ENCODE measurements at regions not wholly inside any gene's neighbourhood (a gene's known extent, or its start where the extent isn't known, plus 50 kb on each side); places are given as distances from the start of the nearest gene placed in this dataset.
A peak's percentile ranks its signal among the peaks of the same experiment; 100 is the strongest.

GRCh38 chr6:126180585-126180984 lies 159.3 kb upstream of the CENPW start (continued):
- TF ChIP-seq, protein P1, sequence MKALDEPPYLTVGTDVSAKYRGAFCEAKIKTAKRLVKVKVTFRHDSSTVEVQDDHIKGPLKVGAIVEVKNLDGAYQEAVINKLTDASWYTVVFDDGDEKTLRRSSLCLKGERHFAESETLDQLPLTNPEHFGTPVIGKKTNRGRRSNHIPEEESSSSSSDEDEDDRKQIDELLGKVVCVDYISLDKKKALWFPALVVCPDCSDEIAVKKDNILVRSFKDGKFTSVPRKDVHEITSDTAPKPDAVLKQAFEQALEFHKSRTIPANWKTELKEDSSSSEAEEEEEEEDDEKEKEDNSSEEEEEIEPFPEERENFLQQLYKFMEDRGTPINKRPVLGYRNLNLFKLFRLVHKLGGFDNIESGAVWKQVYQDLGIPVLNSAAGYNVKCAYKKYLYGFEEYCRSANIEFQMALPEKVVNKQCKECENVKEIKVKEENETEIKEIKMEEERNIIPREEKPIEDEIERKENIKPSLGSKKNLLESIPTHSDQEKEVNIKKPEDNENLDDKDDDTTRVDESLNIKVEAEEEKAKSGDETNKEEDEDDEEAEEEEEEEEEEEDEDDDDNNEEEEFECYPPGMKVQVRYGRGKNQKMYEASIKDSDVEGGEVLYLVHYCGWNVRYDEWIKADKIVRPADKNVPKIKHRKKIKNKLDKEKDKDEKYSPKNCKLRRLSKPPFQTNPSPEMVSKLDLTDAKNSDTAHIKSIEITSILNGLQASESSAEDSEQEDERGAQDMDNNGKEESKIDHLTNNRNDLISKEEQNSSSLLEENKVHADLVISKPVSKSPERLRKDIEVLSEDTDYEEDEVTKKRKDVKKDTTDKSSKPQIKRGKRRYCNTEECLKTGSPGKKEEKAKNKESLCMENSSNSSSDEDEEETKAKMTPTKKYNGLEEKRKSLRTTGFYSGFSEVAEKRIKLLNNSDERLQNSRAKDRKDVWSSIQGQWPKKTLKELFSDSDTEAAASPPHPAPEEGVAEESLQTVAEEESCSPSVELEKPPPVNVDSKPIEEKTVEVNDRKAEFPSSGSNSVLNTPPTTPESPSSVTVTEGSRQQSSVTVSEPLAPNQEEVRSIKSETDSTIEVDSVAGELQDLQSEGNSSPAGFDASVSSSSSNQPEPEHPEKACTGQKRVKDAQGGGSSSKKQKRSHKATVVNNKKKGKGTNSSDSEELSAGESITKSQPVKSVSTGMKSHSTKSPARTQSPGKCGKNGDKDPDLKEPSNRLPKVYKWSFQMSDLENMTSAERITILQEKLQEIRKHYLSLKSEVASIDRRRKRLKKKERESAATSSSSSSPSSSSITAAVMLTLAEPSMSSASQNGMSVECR (CRISPR knock-in tag; IDR thresholded peaks at IDR 0.05; ENCODE audit: borderline replicate concordance): no peak

DNA sequence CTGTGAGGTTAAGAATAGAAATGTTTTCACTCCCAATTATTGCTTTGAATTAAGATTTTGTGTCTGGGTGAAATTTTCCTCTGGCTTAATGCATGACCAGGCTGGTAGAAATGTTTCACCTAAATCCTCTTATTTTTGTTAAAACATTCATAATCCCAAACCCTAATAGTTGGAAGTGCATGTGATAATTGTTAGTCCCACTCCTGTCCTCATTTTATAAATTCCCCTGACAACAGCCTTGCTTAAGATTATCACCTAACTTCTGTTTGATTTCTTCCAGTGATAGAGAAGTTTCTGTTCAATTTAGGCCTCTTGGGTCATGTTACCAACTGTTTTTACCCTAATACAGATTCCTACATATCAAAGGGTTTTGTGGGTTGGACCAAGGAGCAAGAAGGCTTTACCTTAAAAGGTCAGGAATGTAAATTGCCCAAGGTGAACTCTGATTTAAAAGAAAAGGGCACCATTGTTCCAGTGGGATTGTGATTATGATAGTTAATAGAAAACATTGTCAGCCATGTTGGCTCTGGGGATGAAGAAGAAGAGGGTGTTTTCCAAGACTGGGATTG lies 158.7 kb upstream of the CENPW start:
- TF ChIP-seq USF1 (CRISPR knock-in tag; IDR thresholded peaks at IDR 0.05): no peak
- peak overlapping the region; percentile 28 for H3K4me3 Mint-ChIP-seq
- H3K36me3 Mint-ChIP-seq: no peaks in the 10 kb centered on the region
- peaks cover 37% of the 10 kb centered on the region for H3K4me1 Mint-ChIP-seq
- no peaks in the 10 kb centered on the region for H3K27me3 Mint-ChIP-seq (ENCODE audit: low read depth)
- peaks cover 9% of the 10 kb centered on the region for H3K9me3 Mint-ChIP-seq
- H3K27ac Mint-ChIP-seq: peak overlapping the region; percentile 96
- DNase-seq (ENCODE audit: low spot score) (no peak), ATAC-seq (peak; percentile 90)
- ChIA-PET CTCF (no interaction called here), POLR2A (no interaction called here)

- no peak overlapping the region for H3K4me3 Mint-ChIP-seq
- TF ChIP-seq FOXJ3 (CRISPR knock-in tag; IDR thresholded peaks at IDR 0.05; ENCODE audit: borderline replicate concordance) (no peak), MLX (CRISPR knock-in tag; IDR thresholded peaks at IDR 0.05) (no peak), ZNF219 (CRISPR knock-in tag; IDR thresholded peaks at IDR 0.05; ENCODE audit: borderline replicate concordance) (no peak), RELA (CRISPR knock-in tag; IDR thresholded peaks at IDR 0.05; ENCODE audit: borderline replicate concordance) (no peak), PRRX2 (CRISPR knock-in tag; IDR thresholded peaks at IDR 0.05) (no peak), ZNF416 (CRISPR knock-in tag; IDR thresholded peaks at IDR 0.05) (no peak), SMAD4 (CRISPR knock-in tag; IDR thresholded peaks at IDR 0.05) (no peak), EMX1 (CRISPR knock-in tag; IDR thresholded peaks at IDR 0.05) (no peak), ATF1 (CRISPR knock-in tag; IDR thresholded peaks at IDR 0.05) (no peak), IRF2 (CRISPR knock-in tag; IDR thresholded peaks at IDR 0.05; ENCODE audit: borderline replicate concordance, low read depth) (no peak), E2F1 (CRISPR knock-in tag; IDR thresholded peaks at IDR 0.05) (no peak), ZNF121 (CRISPR knock-in tag; IDR thresholded peaks at IDR 0.05) (no peak), SP1 (CRISPR knock-in tag; conservative IDR thresholded peaks at IDR 0.05) (no peak), NFE2L1 (CRISPR knock-in tag; IDR thresholded peaks at IDR 0.05) (no peak), ZNF396 (CRISPR knock-in tag; IDR thresholded peaks at IDR 0.05; ENCODE audit: borderline replicate concordance) (no peak), ZNF423 (CRISPR knock-in tag; IDR thresholded peaks at IDR 0.05) (no peak)
- TF ChIP-seq, protein P2, sequence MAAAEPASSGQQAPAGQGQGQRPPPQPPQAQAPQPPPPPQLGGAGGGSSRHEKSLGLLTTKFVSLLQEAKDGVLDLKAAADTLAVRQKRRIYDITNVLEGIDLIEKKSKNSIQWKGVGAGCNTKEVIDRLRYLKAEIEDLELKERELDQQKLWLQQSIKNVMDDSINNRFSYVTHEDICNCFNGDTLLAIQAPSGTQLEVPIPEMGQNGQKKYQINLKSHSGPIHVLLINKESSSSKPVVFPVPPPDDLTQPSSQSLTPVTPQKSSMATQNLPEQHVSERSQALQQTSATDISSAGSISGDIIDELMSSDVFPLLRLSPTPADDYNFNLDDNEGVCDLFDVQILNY (CRISPR knock-in tag; IDR thresholded peaks at IDR 0.05): no peak
- POLR2A ChIA-PET: no interaction called here
- ATAC-seq (no peak), DNase-seq (ENCODE audit: low spot score) (no peak)
- peaks cover 9% of the 10 kb centered on the region for H3K9me3 Mint-ChIP-seq
- H3K4me1 Mint-ChIP-seq: peaks cover 37% of the 10 kb centered on the region
- H3K27me3 Mint-ChIP-seq (ENCODE audit: low read depth): no peaks in the 10 kb centered on the region
- H3K27ac Mint-ChIP-seq: peak overlapping the region; percentile 77
- CTCF ChIA-PET: no interaction called here
- H3K36me3 Mint-ChIP-seq: no peaks in the 10 kb centered on the region
Observed at GRCh38 chr6:126181890-126182289, 158.0 kb upstream of the CENPW start.

All from WTC11 (cell line).